Parathyroid adenoma (tissue), 2 donors: ENCODE measurements at regions not wholly inside any gene's neighbourhood (a gene's known extent, or its start where the extent isn't known, plus 50 kb on each side); places are given as distances from the start of the nearest gene placed in this dataset.

Experiments
- H2AFZ ChIP-seq: fragments of 300-600 bp; sonication (generic); one replicate; pipeline ENCODE4 v1.7.0; 2017; ENCODE audit warnings: antibody characterized with exemption, mild to moderate bottlenecking
- H3K27ac ChIP-seq: fragments of 300-600 bp; sonication (generic); one replicate; pipeline ENCODE4 v1.7.0; 2017
- H3K27me3 ChIP-seq: fragments of 300-600 bp; sonication (generic); one replicate; pipeline ENCODE4 v1.7.0; 2017; ENCODE audit warnings: low read length; ENCODE audit not compliant: control insufficient read depth, insufficient read depth
- H3K36me3 ChIP-seq: fragments of 300-600 bp; sonication (generic); one replicate; pipeline ENCODE4 v1.7.0; 2017; ENCODE audit warnings: low read length; ENCODE audit not compliant: control insufficient read depth, insufficient read depth
- H3K4me1 ChIP-seq: fragments of 300-600 bp; sonication (generic); one replicate; pipeline ENCODE4 v1.7.0; 2017; ENCODE audit warnings: control low read depth
- H3K4me2 ChIP-seq: fragments of 300-600 bp; sonication (generic); one replicate; pipeline ENCODE4 v1.7.0; 2017; ENCODE audit warnings: low read length
- H3K4me3 ChIP-seq: fragments of 300-600 bp; sonication (generic); one replicate; pipeline ENCODE4 v1.7.0; 2017; ENCODE audit warnings: low read depth, low read length
- H3K79me2 ChIP-seq: fragments of 300-600 bp; sonication (generic); one replicate; pipeline ENCODE4 v1.7.0; 2017; ENCODE audit warnings: control low read depth
- H3K9ac ChIP-seq: fragments of 300-600 bp; sonication (generic); one replicate; pipeline ENCODE4 v1.7.0; 2017; ENCODE audit warnings: mild to moderate bottlenecking
- H3K9me3 ChIP-seq: fragments of 300-600 bp; sonication (generic); one replicate; pipeline ENCODE4 v1.7.0; 2017; ENCODE audit warnings: low read length; ENCODE audit not compliant: control insufficient read depth
- TF ChIP-seq, protein P1 (sequence below): fragments of 300-600 bp; sonication (generic); IDR thresholded peaks from one replicate; pipeline ENCODE4 v1.7.0; 2017; ENCODE audit warnings: antibody characterized with exemption, mild to moderate bottlenecking
- donor health status: primary hyperparathyroidism.

DNA sequence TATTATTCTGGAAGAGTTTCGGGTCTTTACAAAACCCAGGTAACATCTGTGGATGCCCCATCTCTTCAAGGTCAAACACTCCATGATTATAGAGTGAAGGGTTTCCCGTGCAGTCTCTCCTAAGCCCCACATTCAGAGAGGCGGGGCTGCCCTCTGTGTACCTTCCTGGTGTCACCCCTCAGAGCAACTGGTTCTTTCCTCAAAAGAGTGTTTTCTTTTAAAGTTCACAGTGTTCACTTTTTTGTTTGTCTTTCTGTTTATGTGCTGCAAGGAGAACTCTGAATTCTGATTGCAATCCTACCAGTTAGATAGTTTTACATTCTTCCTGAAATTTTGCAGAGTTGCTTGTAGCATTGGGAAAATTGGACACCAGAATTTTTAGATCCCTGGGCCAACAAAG lies 190.2 kb downstream of the ADAMTS15 start:
- H3K9me3 ChIP-seq: no peaks in the 10 kb centered on the region
- no peak overlapping the region for H3K9ac ChIP-seq
- H3K4me1 ChIP-seq: no peaks in the 10 kb centered on the region
- TF ChIP-seq, protein P1, sequence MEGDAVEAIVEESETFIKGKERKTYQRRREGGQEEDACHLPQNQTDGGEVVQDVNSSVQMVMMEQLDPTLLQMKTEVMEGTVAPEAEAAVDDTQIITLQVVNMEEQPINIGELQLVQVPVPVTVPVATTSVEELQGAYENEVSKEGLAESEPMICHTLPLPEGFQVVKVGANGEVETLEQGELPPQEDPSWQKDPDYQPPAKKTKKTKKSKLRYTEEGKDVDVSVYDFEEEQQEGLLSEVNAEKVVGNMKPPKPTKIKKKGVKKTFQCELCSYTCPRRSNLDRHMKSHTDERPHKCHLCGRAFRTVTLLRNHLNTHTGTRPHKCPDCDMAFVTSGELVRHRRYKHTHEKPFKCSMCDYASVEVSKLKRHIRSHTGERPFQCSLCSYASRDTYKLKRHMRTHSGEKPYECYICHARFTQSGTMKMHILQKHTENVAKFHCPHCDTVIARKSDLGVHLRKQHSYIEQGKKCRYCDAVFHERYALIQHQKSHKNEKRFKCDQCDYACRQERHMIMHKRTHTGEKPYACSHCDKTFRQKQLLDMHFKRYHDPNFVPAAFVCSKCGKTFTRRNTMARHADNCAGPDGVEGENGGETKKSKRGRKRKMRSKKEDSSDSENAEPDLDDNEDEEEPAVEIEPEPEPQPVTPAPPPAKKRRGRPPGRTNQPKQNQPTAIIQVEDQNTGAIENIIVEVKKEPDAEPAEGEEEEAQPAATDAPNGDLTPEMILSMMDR: no peak
- no peaks in the 10 kb centered on the region for H3K36me3 ChIP-seq
- no peak overlapping the region for H2AFZ ChIP-seq
- H3K79me2 ChIP-seq: no peaks in the 10 kb centered on the region
- no peak overlapping the region for H3K4me3 ChIP-seq
- no peak overlapping the region for H3K4me2 ChIP-seq
- no peaks in the 10 kb centered on the region for H3K27me3 ChIP-seq
- no peak overlapping the region for H3K27ac ChIP-seq

DNA sequence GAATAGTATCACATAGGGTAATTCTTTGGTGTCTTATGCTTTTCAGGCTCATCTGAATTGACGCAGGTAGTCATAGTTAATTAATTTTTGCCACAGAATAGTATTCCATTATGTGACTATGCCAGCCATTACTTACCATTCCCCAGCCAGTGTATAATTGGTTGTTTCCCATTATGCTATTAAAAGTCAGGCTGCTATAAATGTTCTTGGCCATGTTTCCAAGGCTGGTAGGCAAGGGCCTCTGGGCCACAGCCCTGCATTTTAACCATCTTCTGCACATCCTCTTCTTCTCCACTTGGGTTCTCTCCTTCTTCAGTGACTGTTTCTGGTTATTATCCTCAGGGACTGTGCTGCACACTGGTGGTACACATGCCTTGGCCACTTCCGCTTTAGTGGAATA lies 190.9 kb downstream of the ADAMTS15 start:
- Histone ChIP-seq H3K4me2 (no peak overlapping the region), H2AFZ (no peak overlapping the region), H3K9me3 (no peaks in the 10 kb centered on the region), H3K27ac (no peak overlapping the region), H3K79me2 (no peaks in the 10 kb centered on the region), H3K4me3 (no peak overlapping the region), H3K4me1 (no peaks in the 10 kb centered on the region), H3K36me3 (no peaks in the 10 kb centered on the region), H3K9ac (no peak overlapping the region), H3K27me3 (no peaks in the 10 kb centered on the region)
- TF ChIP-seq, protein P1: no peak

DNA sequence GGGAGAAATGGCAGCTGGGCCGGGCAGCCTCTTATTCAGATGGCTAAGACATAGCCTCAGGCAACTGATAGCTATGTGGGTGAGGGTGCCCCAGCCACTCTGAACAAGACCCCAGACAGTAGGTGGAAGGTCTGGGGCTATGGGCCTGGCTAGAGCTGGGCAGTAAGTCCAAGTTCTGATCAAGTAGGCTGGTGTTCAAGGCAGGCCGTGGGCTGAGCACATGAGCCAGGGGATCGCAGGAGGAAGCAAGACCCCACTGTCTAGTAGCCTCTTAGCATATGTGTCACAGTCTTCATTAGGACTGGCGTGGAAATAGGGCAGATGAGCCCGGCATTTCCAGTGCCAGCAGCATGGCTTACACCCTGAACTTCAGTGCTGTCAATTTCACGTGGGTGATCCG lies 192.1 kb downstream of the ADAMTS15 start:
- H3K4me2 ChIP-seq: no peak overlapping the region
- H3K4me3 ChIP-seq: no peak overlapping the region
- H3K27me3 ChIP-seq: no peaks in the 10 kb centered on the region
- H3K27ac ChIP-seq: no peak overlapping the region
- H3K9me3 ChIP-seq: no peaks in the 10 kb centered on the region
- H3K36me3 ChIP-seq: no peaks in the 10 kb centered on the region
- no peaks in the 10 kb centered on the region for H3K79me2 ChIP-seq
- no peak overlapping the region for H2AFZ ChIP-seq
- TF ChIP-seq, protein P1: no peak
- H3K9ac ChIP-seq: no peak overlapping the region
- peaks cover 4% of the 10 kb centered on the region for H3K4me1 ChIP-seq

DNA sequence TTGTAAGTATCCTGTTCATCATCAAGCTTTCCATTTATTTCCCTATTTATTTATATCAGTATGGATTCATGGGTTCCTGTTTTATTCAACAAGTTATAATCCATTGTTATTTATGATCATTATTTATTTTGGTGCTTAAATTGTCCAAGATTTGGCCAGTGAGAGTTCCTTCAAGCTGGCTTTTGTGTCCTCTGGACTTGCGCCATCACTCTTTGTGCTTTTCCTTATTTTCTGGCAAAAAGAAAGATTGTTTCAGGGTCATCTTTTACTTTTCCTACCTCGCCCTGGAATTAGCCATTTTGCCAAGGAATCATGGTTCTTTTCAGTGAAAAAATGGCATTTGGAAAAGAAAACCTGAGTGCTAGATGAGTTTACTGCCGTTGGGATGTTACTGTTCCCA lies 193.4 kb downstream of the ADAMTS15 start:
- no peak overlapping the region for H2AFZ ChIP-seq
- TF ChIP-seq, protein P1: no peak
- H3K4me1 ChIP-seq: peaks cover 14% of the 10 kb centered on the region
- H3K27me3 ChIP-seq: no peaks in the 10 kb centered on the region
- no peaks in the 10 kb centered on the region for H3K36me3 ChIP-seq
- H3K4me2 ChIP-seq: no peak overlapping the region
- H3K9ac ChIP-seq: no peak overlapping the region
- no peaks in the 10 kb centered on the region for H3K9me3 ChIP-seq
- H3K79me2 ChIP-seq: no peaks in the 10 kb centered on the region
- H3K4me3 ChIP-seq: no peak overlapping the region
- no peak overlapping the region for H3K27ac ChIP-seq

DNA sequence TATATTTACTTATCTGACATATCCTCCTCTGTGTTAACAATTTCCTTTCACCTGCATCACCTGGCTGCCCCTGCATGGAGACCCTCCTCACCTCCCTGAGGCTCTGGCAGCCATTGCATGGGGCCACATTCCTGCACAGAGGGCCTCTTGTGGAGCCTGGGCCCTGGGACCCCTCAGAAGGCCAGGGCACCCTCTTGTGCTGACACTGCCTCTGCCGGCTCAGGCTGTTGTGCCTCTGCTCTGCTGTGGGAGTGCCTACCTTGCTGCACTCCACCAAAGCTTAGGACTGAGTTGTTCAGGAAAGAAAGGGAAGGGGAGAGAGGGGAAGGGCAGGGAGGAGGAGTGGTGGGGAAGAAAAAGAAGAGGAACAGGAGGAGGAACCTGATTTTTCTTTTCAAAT lies 194.5 kb downstream of the ADAMTS15 start:
- H3K4me3 ChIP-seq: no peak overlapping the region
- H3K36me3 ChIP-seq: no peaks in the 10 kb centered on the region
- no peak overlapping the region for H3K27ac ChIP-seq
- peaks cover 18% of the 10 kb centered on the region for H3K4me1 ChIP-seq
- no peaks in the 10 kb centered on the region for H3K79me2 ChIP-seq
- TF ChIP-seq, protein P1: no peak
- H3K9ac ChIP-seq: no peak overlapping the region
- no peak overlapping the region for H3K4me2 ChIP-seq
- no peaks in the 10 kb centered on the region for H3K27me3 ChIP-seq
- peak overlapping the region; percentile 28 for H2AFZ ChIP-seq
- H3K9me3 ChIP-seq: no peaks in the 10 kb centered on the region
